ENCODE measurements at regions not wholly inside any gene's neighbourhood (a gene's known extent, or its start where the extent isn't known, plus 50 kb on each side); places are given as distances from the start of the nearest gene placed in this dataset.

- Histone ChIP-seq H3K27ac (ENCODE audit: low read depth, low read length) (no peak overlapping the region), H2AFZ (ENCODE audit: low read depth, low read length, severe bottlenecking) (no peak overlapping the region), H3K36me3 (ENCODE audit: low read length) (no peaks in the 10 kb centered on the region), H3K4me2 (ENCODE audit: low read depth, low read length, poor library complexity, severe bottlenecking) (no peak overlapping the region), H4K20me1 (ENCODE audit: low read depth, low read length) (no peaks in the 10 kb centered on the region), H3K9me3 (ENCODE audit: insufficient read depth, low read length) (no peaks in the 10 kb centered on the region), H3K9ac (ENCODE audit: low read length) (no peak overlapping the region), H3K79me2 (ENCODE audit: insufficient read depth, low read length) (no peaks in the 10 kb centered on the region), H3F3A (ENCODE audit: insufficient read depth) (no peaks in the 10 kb centered on the region), H3K9me2 (replicated peaks; ENCODE audit: insufficient read depth, low read length) (no peaks in the 10 kb centered on the region), H3K27me3 (ENCODE audit: low read length) (no peaks in the 10 kb centered on the region), H3K4me3 (ENCODE audit: insufficient read depth, low read length, poor library complexity, severe bottlenecking) (no peak overlapping the region)
- TF ChIP-seq EZH2phosphoT487 (conservative IDR thresholded peaks at IDR 0.05; ENCODE audit: low read length), result no peak
- TF ChIP-seq, protein P1, sequence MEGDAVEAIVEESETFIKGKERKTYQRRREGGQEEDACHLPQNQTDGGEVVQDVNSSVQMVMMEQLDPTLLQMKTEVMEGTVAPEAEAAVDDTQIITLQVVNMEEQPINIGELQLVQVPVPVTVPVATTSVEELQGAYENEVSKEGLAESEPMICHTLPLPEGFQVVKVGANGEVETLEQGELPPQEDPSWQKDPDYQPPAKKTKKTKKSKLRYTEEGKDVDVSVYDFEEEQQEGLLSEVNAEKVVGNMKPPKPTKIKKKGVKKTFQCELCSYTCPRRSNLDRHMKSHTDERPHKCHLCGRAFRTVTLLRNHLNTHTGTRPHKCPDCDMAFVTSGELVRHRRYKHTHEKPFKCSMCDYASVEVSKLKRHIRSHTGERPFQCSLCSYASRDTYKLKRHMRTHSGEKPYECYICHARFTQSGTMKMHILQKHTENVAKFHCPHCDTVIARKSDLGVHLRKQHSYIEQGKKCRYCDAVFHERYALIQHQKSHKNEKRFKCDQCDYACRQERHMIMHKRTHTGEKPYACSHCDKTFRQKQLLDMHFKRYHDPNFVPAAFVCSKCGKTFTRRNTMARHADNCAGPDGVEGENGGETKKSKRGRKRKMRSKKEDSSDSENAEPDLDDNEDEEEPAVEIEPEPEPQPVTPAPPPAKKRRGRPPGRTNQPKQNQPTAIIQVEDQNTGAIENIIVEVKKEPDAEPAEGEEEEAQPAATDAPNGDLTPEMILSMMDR (IDR thresholded peaks at IDR 0.05; ENCODE audit: insufficient read depth, low read length, poor library complexity, severe bottlenecking), result no peak
Observed at GRCh38 chr10:88194961-88195367, 331.5 kb downstream of the PTEN start.

- TF ChIP-seq EZH2phosphoT487 (conservative IDR thresholded peaks at IDR 0.05; ENCODE audit: low read length), result no peak
- TF ChIP-seq, protein P1 (IDR thresholded peaks at IDR 0.05; ENCODE audit: insufficient read depth, low read length, poor library complexity, severe bottlenecking), result no peak
- Histone ChIP-seq H3K4me2 (ENCODE audit: low read depth, low read length, poor library complexity, severe bottlenecking) (no peak overlapping the region), H2AFZ (ENCODE audit: low read depth, low read length, severe bottlenecking) (no peak overlapping the region), H3K27ac (ENCODE audit: low read depth, low read length) (no peak overlapping the region), H3K79me2 (ENCODE audit: insufficient read depth, low read length) (no peaks in the 10 kb centered on the region), H3K27me3 (ENCODE audit: low read length) (no peaks in the 10 kb centered on the region), H3K4me3 (ENCODE audit: insufficient read depth, low read length, poor library complexity, severe bottlenecking) (no peak overlapping the region), H3K9me3 (ENCODE audit: insufficient read depth, low read length) (no peaks in the 10 kb centered on the region), H4K20me1 (ENCODE audit: low read depth, low read length) (no peaks in the 10 kb centered on the region), H3K36me3 (ENCODE audit: low read length) (no peaks in the 10 kb centered on the region), H3K9ac (ENCODE audit: low read length) (no peak overlapping the region), H3F3A (ENCODE audit: insufficient read depth) (no peaks in the 10 kb centered on the region), H3K9me2 (replicated peaks; ENCODE audit: insufficient read depth, low read length) (no peaks in the 10 kb centered on the region)
Observed at GRCh38 chr10:88195841-88196240, 332.4 kb downstream of the PTEN start.

GRCh38 chr10:88196291-88196690, 332.9 kb downstream of the PTEN start:
- Histone ChIP-seq H4K20me1 (ENCODE audit: low read depth, low read length) (no peaks in the 10 kb centered on the region), H3K27ac (ENCODE audit: low read depth, low read length) (no peak overlapping the region), H2AFZ (ENCODE audit: low read depth, low read length, severe bottlenecking) (no peak overlapping the region), H3K9ac (ENCODE audit: low read length) (no peak overlapping the region), H3K9me3 (ENCODE audit: insufficient read depth, low read length) (no peaks in the 10 kb centered on the region), H3K9me2 (replicated peaks; ENCODE audit: insufficient read depth, low read length) (no peaks in the 10 kb centered on the region), H3K79me2 (ENCODE audit: insufficient read depth, low read length) (no peaks in the 10 kb centered on the region), H3K4me2 (ENCODE audit: low read depth, low read length, poor library complexity, severe bottlenecking) (no peak overlapping the region), H3K27me3 (ENCODE audit: low read length) (no peaks in the 10 kb centered on the region), H3F3A (ENCODE audit: insufficient read depth) (no peaks in the 10 kb centered on the region), H3K36me3 (ENCODE audit: low read length) (no peaks in the 10 kb centered on the region), H3K4me3 (ENCODE audit: insufficient read depth, low read length, poor library complexity, severe bottlenecking) (no peak overlapping the region)
- TF ChIP-seq, protein P1 (IDR thresholded peaks at IDR 0.05; ENCODE audit: insufficient read depth, low read length, poor library complexity, severe bottlenecking), result no peak
- no peak for TF ChIP-seq EZH2phosphoT487 (conservative IDR thresholded peaks at IDR 0.05; ENCODE audit: low read length)

Data from SU-DHL-6 (cell line).